H1 (cell line): ENCODE measurements at regions not wholly inside any gene's neighbourhood (a gene's known extent, or its start where the extent isn't known, plus 50 kb on each side); places are given as distances from the start of the nearest gene placed in this dataset.

Experiments used
- BRCA1 ChIP-seq: IDR thresholded peaks from 2 replicates; pipeline ENCODE4 v1.6.1; 2012; ENCODE audit warnings: low read depth, low read length, improper control_type of control experiment
- CHD1 ChIP-seq: IDR thresholded peaks from 2 replicates; pipeline ENCODE4 v1.6.1; 2012; ENCODE audit warnings: low read depth, low read length, improper control_type of control experiment
- EGR1 ChIP-seq: IDR thresholded peaks from 2 replicates; pipeline ENCODE4 v1.6.1; 2011; ENCODE audit warnings: low read depth, low read length, borderline replicate concordance
- FOSL1 ChIP-seq: IDR thresholded peaks from 2 replicates; pipeline ENCODE4 v1.6.1; 2011; ENCODE audit warnings: mild to moderate bottlenecking, low read depth, low read length, moderate library complexity; ENCODE audit not compliant: insufficient read depth
- HDAC2 ChIP-seq, 2 experiments: fragments of 300-600 bp in 1 of 2; sonication (generic) in 1 of 2; IDR thresholded peaks; 2 replicates each; pipeline ENCODE4 v1.6.1; 2011 to 2012; ENCODE audit warnings: low read depth in 2 of 2, low read length in 2 of 2, mild to moderate bottlenecking in 2 of 2, moderate library complexity in 2 of 2, borderline replicate concordance in 1 of 2, inconsistent platforms in 1 of 2
- RNF2 ChIP-seq: fragments of 200-900, 300-1000 bp; sonication (generic); IDR thresholded peaks from 2 replicates; pipeline ENCODE4 v1.7.1; 2016; ENCODE audit warnings: borderline replicate concordance, low read depth, mild to moderate bottlenecking, antibody characterized with exemption, low read length; ENCODE audit not compliant: poor library complexity, severe bottlenecking; ENCODE audit errors: missing control alignments
- SIN3A ChIP-seq, 2 experiments: IDR thresholded peaks in 1 of 2; conservative IDR thresholded peaks in 1 of 2; 2 replicates each; pipeline ENCODE4 v1.6.1; 2011 to 2012; ENCODE audit warnings: low read length in 2 of 2, improper control_type of control experiment in 1 of 2, low read depth in 1 of 2, mild to moderate bottlenecking in 1 of 2
- SIRT6 ChIP-seq: IDR thresholded peaks from one replicate; pipeline ENCODE4 v1.7.1; 2012; ENCODE audit warnings: low read length, inconsistent platforms
- SP2 ChIP-seq: IDR thresholded peaks from 2 replicates; pipeline ENCODE4 v1.6.1; 2012; ENCODE audit warnings: mild to moderate bottlenecking, low read length, inconsistent platforms
- SP4 ChIP-seq: IDR thresholded peaks from 2 replicates; pipeline ENCODE4 v1.6.1; 2012; ENCODE audit warnings: low read length, inconsistent platforms
- SUZ12 ChIP-seq: fragments of 200-600 bp; sonication (generic); IDR thresholded peaks from 2 replicates; pipeline ENCODE4 v1.6.1; 2012; ENCODE audit warnings: mild to moderate bottlenecking, inconsistent platforms, low read length, moderate library complexity, mixed read lengths
- TAF1 ChIP-seq: IDR thresholded peaks from 2 replicates; pipeline ENCODE4 v1.6.1; 2011; ENCODE audit warnings: mild to moderate bottlenecking, low read depth, low read length
- TEAD4 ChIP-seq: IDR thresholded peaks from 2 replicates; pipeline ENCODE4 v1.6.1; 2012; ENCODE audit warnings: low read depth, low read length, inconsistent platforms, mixed read lengths
- YY1 ChIP-seq: IDR thresholded peaks from 2 replicates; pipeline ENCODE4 v1.6.1; 2011; ENCODE audit warnings: low read depth, mild to moderate bottlenecking, low read length
- TF ChIP-seq, protein P1 (sequence below): IDR thresholded peaks from 2 replicates; pipeline ENCODE4 v1.6.1; 2011; ENCODE audit warnings: low read length, improper control_type of control experiment
- TF ChIP-seq, protein P2 (sequence below): IDR thresholded peaks from 2 replicates; pipeline ENCODE4 v1.6.1; 2011; ENCODE audit warnings: low read depth, mild to moderate bottlenecking, low read length; ENCODE audit not compliant: insufficient read depth
- TF ChIP-seq, protein P3 (sequence below): IDR thresholded peaks from 2 replicates; pipeline ENCODE4 v1.6.1; 2012; ENCODE audit warnings: low read length, inconsistent platforms

DNA sequence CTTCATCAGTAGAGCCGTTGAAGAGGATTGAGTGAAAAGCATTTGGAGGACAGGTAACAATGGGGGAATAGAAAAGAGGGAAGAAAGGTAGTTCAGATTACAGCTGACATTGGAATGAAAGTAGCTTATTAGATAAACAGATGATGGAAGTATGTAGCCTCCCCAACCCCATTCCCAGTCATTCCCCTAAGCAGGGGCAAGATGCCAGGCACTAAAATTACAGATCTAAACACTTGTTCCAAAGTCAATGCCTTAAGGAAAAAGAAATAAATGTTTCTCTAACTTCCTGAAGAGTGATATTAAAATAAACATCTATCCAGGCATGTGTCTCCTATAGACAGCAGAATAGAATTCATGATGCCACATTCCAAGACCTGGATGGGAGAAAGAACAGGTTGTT lies 350.8 kb downstream of the PDGFC start (continued):
- TF ChIP-seq EGR1: no peak
- no peak for TF ChIP-seq SUZ12
- TF ChIP-seq SIN3A (conservative IDR thresholded peaks at IDR 0.05 in 1 of 2, IDR thresholded peaks at IDR 0.05 in 1 of 2; ENCODE audit: low read depth in 1 of 2, low read length in 2 of 2): no peak
- no peak for TF ChIP-seq CHD1
- no peak for TF ChIP-seq SP4
- TF ChIP-seq FOSL1: no peak
- TF ChIP-seq, protein P1, sequence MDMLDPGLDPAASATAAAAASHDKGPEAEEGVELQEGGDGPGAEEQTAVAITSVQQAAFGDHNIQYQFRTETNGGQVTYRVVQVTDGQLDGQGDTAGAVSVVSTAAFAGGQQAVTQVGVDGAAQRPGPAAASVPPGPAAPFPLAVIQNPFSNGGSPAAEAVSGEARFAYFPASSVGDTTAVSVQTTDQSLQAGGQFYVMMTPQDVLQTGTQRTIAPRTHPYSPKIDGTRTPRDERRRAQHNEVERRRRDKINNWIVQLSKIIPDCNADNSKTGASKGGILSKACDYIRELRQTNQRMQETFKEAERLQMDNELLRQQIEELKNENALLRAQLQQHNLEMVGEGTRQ: no peak
- no peak for TF ChIP-seq SP2
- no peak for TF ChIP-seq YY1
- TF ChIP-seq, protein P2, sequence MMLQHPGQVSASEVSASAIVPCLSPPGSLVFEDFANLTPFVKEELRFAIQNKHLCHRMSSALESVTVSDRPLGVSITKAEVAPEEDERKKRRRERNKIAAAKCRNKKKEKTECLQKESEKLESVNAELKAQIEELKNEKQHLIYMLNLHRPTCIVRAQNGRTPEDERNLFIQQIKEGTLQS: no peak
- no peak for TF ChIP-seq BRCA1
- TF ChIP-seq, protein P3, sequence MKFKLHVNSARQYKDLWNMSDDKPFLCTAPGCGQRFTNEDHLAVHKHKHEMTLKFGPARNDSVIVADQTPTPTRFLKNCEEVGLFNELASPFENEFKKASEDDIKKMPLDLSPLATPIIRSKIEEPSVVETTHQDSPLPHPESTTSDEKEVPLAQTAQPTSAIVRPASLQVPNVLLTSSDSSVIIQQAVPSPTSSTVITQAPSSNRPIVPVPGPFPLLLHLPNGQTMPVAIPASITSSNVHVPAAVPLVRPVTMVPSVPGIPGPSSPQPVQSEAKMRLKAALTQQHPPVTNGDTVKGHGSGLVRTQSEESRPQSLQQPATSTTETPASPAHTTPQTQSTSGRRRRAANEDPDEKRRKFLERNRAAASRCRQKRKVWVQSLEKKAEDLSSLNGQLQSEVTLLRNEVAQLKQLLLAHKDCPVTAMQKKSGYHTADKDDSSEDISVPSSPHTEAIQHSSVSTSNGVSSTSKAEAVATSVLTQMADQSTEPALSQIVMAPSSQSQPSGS: no peak
- no peak for TF ChIP-seq SIRT6
- no peak for TF ChIP-seq RNF2
- no peak for TF ChIP-seq TAF1
- TF ChIP-seq HDAC2 (IDR thresholded peaks at IDR 0.05; ENCODE audit: borderline replicate concordance in 1 of 2, low read depth in 2 of 2, low read length in 2 of 2): no peak
- TF ChIP-seq TEAD4: no peak
